Activated CD4-positive, alpha-beta T cell treated with anti-CD3 and anti-CD28 coated beads, Interleukin-2, amount 50 U/mL, for 16 hours (primary cell): ENCODE measurements at regions not wholly inside any gene's neighbourhood (a gene's known extent, or its start where the extent isn't known, plus 50 kb on each side); places are given as distances from the start of the nearest gene placed in this dataset.
"Not testable (repeated sequence)": the region's sequence is repeated elsewhere in the genome, so short reads cannot be mapped to it uniquely, and the experiment has no call there.

Experiments
- DNase-seq: peaks from one replicate; pipeline ENCODE4 v3.0.0-alpha.2; 2020

- not testable (repeated sequence) for DNase-seq
Measured at GRCh38 chr17:70453075-70453474, 283.7 kb downstream of the KCNJ2 start.

GRCh38 chr17:70454377-70454776, 285.0 kb downstream of the KCNJ2 start:
- DNase-seq = no peak

GRCh38 chr17:70454908-70455307, 285.6 kb downstream of the KCNJ2 start:
- DNase-seq = no peak

- DNase-seq = no peak
Measured at GRCh38 chr17:70464995-70465394, 295.7 kb downstream of the KCNJ2 start.

- no peak for DNase-seq
Measured at GRCh38 chr17:70468661-70469060, 299.3 kb downstream of the KCNJ2 start.

- DNase-seq = no peak
Measured at GRCh38 chr17:70473049-70473448, 303.7 kb downstream of the KCNJ2 start.

GRCh38 chr17:70476368-70476767, 307.0 kb downstream of the KCNJ2 start:
- DNase-seq = no peak

- DNase-seq = no peak
Measured at GRCh38 chr17:70478902-70479301, 309.6 kb downstream of the KCNJ2 start.

GRCh38 chr17:70479779-70480178, 310.4 kb downstream of the KCNJ2 start:
- DNase-seq = no peak

- no peak for DNase-seq
Measured at GRCh38 chr17:70483624-70484023, 314.3 kb downstream of the KCNJ2 start.

GRCh38 chr17:70484050-70484449, 314.7 kb downstream of the KCNJ2 start:
- DNase-seq = no peak

GRCh38 chr17:70484496-70484895, 315.2 kb downstream of the KCNJ2 start:
- no peak for DNase-seq

GRCh38 chr17:70492368-70492767, 323.0 kb downstream of the KCNJ2 start:
- no peak for DNase-seq

GRCh38 chr17:70493277-70493874, 324.0 kb downstream of the KCNJ2 start:
- no peak for DNase-seq

- DNase-seq = no peak
Measured at GRCh38 chr17:70498631-70499030, 329.3 kb downstream of the KCNJ2 start.

GRCh38 chr17:70499067-70499786, 329.9 kb downstream of the KCNJ2 start:
- no peak for DNase-seq

- DNase-seq = no peak
Measured at GRCh38 chr17:70503449-70503848, 334.1 kb downstream of the KCNJ2 start.

GRCh38 chr17:70510288-70510687, 341.0 kb downstream of the KCNJ2 start:
- DNase-seq = no peak

- no peak for DNase-seq
Measured at GRCh38 chr17:70517816-70518215, 348.5 kb downstream of the KCNJ2 start.

GRCh38 chr17:70519300-70519699, 350.0 kb downstream of the KCNJ2 start:
- no peak for DNase-seq

GRCh38 chr17:70520447-70520846, 351.1 kb downstream of the KCNJ2 start:
- DNase-seq = no peak

GRCh38 chr17:70520956-70521355, 351.6 kb downstream of the KCNJ2 start:
- DNase-seq = no peak

- DNase-seq = no peak
Measured at GRCh38 chr17:70521821-70522256, 352.5 kb downstream of the KCNJ2 start.

- no peak for DNase-seq
Measured at GRCh38 chr17:70523426-70523825, 354.1 kb downstream of the KCNJ2 start.

GRCh38 chr17:70525035-70525434, 355.7 kb downstream of the KCNJ2 start:
- not testable (repeated sequence) for DNase-seq
